COLO829 (cell line): ENCODE measurements at regions not wholly inside any gene's neighbourhood (a gene's known extent, or its start where the extent isn't known, plus 50 kb on each side); places are given as distances from the start of the nearest gene placed in this dataset.
"Not testable (repeated sequence)": the region's sequence is repeated elsewhere in the genome, so short reads cannot be mapped to it uniquely, and the experiment has no call there.

ENCODE experiments used
- DNase-seq: peaks from one replicate; pipeline ENCODE4 v3.0.0; 2012; ENCODE audit warnings: low spot score

GRCh38 chr7:106448992-106449859, 164.4 kb upstream of the NAMPT start:
- DNase-seq: no peak

- no peak for DNase-seq
Measured at GRCh38 chr7:106448346-106448991, 163.7 kb upstream of the NAMPT start.

GRCh38 chr7:106447318-106447847, 162.6 kb upstream of the NAMPT start:
- no peak for DNase-seq

- DNase-seq: not testable (repeated sequence)
Measured at GRCh38 chr7:106445366-106445765, 160.6 kb upstream of the NAMPT start.

GRCh38 chr7:106444068-106444655, 159.4 kb upstream of the NAMPT start:
- DNase-seq: no peak

GRCh38 chr7:106443156-106443555, 158.4 kb upstream of the NAMPT start:
- DNase-seq: no peak

- no peak for DNase-seq
Measured at GRCh38 chr7:106442476-106442875, 157.7 kb upstream of the NAMPT start.

GRCh38 chr7:106441343-106441742, 156.6 kb upstream of the NAMPT start:
- DNase-seq: not testable (repeated sequence)

GRCh38 chr7:106436933-106437332, 152.2 kb upstream of the NAMPT start:
- DNase-seq: not testable (repeated sequence)

- DNase-seq: no peak
Measured at GRCh38 chr7:106433377-106433776, 148.6 kb upstream of the NAMPT start.

GRCh38 chr7:106430535-106431455, 146.0 kb upstream of the NAMPT start:
- no peak for DNase-seq

- no peak for DNase-seq
Measured at GRCh38 chr7:106430103-106430502, 145.3 kb upstream of the NAMPT start.

GRCh38 chr7:106426803-106427202, 142.0 kb upstream of the NAMPT start:
- DNase-seq: no peak

GRCh38 chr7:106425017-106425719, 140.4 kb upstream of the NAMPT start:
- DNase-seq: peak; percentile 96

- no peak for DNase-seq
Measured at GRCh38 chr7:106424476-106425016, 139.8 kb upstream of the NAMPT start.

- no peak for DNase-seq
Measured at GRCh38 chr7:106423821-106424475, 139.2 kb upstream of the NAMPT start.

GRCh38 chr7:106423111-106423510, 138.3 kb upstream of the NAMPT start:
- no peak for DNase-seq

GRCh38 chr7:106421181-106421762, 136.5 kb upstream of the NAMPT start:
- DNase-seq: peak; percentile 72

- no peak for DNase-seq
Measured at GRCh38 chr7:106420736-106421135, 136.0 kb upstream of the NAMPT start.

GRCh38 chr7:106420210-106420609, 135.4 kb upstream of the NAMPT start:
- no peak for DNase-seq
